DMS114 treated with DMSO at 0.1 percent for 48 hours (cell line): ENCODE measurements at regions not wholly inside any gene's neighbourhood (a gene's known extent, or its start where the extent isn't known, plus 50 kb on each side); places are given as distances from the start of the nearest gene placed in this dataset.
"Not testable (repeated sequence)": the region's sequence is repeated elsewhere in the genome, so short reads cannot be mapped to it uniquely, and the experiment has no call there.

ENCODE experiments used
- DNase-seq: peaks from one replicate; lab custom pipeline; 2025; ENCODE audit not compliant: unreplicated experiment; lab: John Stamatoyannopoulos, UW

DNA sequence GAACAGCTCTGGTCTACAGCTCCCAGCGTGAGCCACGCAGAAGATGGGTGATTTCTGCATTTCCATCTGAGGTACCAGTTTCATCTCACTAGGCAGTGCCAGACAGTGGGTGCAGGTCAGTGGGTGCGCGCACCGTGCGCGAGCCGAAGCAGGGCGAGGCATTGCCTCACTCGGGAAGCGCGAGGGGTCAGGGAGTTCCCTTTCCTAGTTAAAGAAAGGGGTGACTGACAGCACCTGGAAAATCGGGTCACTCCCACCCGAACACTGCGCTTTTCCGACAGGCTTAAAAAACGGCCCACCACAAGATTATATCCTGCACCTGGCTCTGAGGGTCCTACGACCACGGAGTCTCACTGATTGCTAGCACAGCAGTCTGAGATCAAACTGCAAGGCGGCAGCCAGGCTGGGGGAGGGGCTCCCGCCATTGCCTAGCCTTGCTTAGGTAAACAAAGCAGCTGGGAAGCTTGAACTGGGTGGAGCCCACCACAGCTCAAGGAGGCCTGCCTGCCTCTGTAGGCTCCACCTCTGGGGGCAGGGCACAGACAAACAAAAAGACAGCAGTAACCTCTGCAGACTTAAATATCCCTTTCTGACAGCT lies 325.0 kb upstream of the CHST9 start:
- not testable (repeated sequence) for DNase-seq

DNA sequence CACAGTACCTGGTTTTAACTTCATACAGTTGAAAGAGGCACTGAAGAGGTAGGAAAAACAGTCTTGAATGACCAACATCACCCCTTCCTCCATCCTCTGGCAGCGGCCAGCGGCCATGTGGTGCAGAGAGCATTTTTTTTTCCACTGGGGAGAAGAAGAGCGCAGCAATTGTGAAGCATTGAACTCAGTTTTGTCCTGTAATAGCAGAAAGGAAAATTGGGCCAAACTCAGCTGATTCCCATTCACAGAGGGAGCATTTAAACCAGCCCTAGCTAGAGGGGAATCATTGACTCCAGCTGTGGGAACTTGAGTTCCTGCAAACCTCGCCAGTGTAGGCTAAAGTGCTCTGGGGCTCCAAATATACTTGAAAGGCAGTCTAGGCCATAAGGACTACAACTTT lies 316.6 kb upstream of the CHST9 start:
- DNase-seq, result no peak

DNA sequence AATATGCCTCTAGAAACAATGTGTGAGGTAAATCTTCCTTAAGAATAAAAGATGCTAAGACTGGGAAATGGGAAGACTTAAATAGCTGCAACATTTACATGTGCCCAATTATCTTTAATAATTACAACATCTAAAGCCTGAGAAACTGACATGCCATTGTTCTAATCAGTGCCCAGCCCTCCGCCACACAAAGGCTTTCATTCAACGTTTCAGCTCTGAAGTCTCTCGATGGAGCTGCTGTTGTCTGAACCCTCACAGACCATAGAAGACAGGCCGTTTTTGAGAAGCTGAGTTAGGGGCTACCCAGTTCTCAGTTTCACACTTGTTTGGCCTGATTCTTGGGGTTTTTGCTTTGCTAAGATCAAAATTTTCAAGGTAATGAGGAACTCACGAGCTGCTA lies 315.4 kb upstream of the CHST9 start:
- DNase-seq, result no peak

DNA sequence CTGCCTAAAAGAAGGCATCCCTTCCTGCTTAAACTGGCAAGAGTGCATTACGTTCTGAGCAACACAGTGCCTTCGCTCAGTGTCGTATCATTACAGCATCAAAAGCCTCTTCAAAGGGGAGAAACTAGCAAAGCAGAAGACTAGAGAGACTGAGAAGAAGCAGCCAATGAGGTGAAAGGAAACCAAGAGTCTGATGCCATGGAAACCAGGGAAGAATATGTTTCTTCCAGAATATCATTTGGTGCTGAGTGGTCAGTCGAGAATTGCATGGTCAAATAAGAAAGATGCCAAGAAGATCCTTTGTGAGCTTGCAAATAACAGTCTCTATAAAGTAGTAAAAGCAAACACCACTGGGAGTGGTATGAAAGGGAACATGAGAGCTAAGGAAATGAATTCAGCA lies 312.1 kb upstream of the CHST9 start:
- DNase-seq, result no peak

DNA sequence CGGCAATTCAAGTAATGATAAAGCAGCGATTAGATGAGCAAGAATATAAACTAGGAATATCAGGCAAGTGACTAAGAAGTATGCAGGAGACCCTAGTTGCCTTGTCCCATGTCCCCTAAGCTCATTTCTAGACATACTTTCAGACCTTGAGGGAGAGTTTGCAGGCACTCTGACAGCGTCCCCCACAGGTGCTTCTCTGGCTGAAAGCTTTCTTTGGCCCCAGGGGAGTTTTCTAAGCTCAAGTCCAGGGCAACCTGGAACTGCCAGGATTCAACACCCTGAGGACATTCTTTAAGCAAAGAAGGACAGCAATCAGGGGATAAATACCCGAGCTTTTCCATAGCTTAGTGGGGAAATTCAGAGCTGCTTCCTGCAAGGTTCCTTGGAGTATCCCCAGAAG lies 308.1 kb upstream of the CHST9 start:
- DNase-seq, result no peak

DNA sequence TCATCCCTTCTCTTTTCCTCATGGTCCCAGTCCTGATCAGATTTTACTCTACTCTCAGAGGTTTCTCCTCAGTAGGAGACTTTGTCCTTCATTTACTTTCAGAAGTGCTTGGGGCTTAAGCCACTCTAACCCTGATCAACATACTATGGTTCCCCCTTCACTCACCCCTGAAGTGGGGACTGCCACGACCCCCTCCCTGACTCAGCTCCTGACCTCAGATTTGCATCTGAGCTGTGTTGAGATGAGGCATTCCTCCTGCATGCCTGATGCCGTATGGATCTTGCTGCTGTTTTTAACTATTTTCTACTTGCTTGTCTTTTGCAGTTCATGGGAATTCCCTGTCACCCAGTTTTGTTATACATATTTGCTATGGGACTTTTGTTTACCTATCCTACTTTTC lies 306.7 kb upstream of the CHST9 start:
- no peak for DNase-seq

DNA sequence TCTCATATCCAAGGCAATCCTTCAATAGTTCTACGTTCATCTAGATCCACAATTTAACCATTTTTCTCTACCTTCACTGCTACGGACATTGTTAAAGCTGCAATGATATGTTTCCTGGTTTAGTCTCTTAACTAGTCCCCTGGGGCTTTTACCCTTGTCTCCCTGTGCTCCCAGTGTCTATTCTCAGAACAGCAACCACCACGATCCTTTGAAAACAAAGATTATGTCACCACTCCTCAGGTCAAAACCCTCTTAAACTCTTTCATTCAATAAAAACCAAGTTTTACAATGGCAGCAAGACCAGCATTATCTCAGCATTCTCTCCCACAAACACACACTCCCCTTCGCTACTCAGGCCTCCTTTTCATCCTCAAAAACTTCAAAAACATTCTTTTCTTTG lies 298.2 kb upstream of the CHST9 start:
- DNase-seq, result no peak

DNA sequence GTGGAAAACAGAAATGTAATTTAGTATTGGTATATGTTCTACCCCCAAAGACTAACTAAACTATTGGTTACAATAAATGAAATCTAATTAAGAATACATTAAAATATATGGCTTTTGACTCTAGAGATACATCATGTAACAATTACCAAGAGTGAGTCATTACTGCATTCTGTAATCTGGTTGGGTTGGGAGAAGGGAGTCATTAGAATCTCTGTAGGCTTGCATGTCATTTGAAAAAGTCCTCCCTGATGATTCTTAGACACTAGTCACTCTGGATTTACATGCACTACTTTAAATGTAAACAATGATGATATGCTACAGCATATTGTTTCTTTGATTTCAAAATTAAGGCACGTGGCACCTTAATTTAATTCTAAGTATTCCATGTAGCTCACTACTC lies 293.4 kb upstream of the CHST9 start:
- no peak for DNase-seq

DNA sequence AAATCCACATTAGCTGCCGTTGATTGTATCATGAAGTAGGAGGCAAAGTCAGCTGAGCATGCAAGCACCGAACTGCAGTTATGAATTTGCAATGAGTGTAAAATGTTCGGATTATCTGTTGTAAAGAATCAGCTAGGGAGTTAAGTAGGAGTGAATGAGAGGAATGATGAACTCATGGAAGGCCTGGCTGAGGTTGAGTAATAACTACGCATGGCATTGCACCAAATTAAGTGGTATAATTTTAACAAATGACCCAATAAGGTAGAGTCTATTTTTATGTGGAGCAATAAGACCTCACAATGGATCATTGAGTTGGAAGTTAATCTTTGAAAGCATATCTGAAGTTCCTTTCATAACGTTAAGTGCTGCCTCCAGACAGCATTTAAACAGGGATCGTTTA lies 288.2 kb upstream of the CHST9 start:
- DNase-seq, result no peak

DNA sequence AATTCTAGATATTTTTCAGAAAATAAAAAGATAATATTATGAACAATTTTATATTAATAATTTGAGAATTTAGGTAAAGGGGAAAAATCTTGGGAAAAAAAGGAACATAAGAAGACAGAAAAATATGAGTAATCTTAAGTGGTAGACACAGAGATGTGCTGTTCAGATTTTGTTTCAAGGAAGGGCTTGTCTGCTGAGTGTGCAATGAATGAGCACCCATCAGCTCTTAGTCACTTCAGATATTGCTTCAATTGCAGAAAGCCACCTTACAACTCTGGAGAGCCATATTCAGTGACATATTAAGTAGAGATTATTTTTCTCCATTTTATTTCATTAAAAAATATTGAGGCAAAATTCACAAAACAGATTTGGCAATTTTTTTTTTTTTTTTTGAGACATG lies 282.0 kb upstream of the CHST9 start:
- no peak for DNase-seq

DNA sequence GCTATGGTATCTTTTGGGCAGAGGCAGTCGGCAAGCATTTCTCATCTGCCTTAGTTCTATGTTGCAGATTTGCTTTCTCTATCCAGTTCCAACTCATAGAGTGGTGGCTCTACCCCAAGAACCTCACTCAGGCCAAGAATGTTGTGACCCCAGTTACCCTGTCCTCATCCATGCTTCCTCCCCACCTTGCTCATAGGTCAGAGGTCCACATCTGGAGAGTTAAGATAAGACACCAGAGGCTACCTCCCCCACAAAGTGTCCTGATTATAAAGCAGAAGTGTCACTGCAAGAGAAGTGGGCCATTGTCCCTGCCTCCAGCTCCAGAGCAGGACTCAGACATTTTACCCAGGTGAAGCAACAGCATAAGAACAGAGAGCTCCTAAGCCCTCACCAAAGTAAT lies 276.8 kb upstream of the CHST9 start:
- DNase-seq, result no peak

DNA sequence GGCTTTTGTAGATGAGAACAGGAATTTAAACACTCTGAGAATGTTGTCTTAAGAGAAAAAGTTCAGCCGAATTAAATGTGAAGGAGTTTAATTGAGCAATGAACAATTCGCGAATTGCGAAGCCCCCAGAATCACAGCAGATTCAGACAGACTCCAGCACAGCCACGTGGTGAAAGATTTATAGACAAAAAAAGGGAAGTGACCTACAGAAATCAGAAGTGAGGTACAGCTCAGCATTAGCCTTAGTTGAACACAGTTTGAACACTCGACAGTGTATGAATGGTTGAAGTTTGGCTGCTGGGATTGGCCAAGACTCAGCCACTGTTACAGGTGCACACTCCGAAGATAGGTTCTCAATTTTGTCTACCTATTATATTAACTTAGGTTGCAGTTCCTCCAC lies 264.0 kb upstream of the CHST9 start:
- DNase-seq, result no peak

DNA sequence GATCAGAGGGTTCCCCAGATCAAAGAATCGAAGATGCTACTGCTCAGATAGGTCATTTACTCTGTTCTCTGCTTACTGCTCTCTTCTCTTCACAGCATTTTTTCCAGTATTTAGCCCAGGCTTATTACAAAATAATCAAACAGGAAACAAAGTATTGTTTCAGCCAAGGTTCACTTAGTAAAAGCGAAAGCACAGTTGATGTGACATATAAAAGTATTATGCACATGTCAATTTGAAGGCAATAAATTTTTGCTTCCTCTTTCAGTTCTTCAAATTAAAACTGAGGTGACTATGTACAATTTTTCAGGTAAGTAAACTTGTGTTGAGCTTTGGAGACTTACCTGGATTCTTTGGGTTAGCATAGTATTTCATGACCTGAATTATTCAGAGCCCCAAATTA lies 262.8 kb upstream of the CHST9 start:
- DNase-seq, result no peak

DNA sequence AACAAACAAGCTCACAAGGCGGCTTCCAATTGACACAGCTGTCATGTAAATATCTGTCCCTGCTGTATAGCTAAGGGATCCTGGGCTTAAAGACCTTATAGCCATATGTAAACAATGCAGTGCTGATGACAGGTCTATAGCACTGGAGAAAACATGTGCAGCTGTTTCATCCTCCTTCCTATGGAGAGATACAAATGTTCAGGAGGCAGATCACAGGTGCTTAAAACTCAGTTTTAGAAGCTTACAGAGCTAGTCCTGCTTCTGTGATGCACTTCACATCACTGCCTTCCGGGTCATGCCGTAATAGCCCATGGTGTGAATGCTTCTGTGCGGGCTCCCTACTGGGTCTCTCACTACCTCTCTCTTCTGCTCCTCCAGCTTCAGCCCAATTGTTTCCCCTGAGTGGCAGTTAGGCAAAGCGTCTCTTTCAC lies 262.4 kb upstream of the CHST9 start:
- DNase-seq, result no peak

DNA sequence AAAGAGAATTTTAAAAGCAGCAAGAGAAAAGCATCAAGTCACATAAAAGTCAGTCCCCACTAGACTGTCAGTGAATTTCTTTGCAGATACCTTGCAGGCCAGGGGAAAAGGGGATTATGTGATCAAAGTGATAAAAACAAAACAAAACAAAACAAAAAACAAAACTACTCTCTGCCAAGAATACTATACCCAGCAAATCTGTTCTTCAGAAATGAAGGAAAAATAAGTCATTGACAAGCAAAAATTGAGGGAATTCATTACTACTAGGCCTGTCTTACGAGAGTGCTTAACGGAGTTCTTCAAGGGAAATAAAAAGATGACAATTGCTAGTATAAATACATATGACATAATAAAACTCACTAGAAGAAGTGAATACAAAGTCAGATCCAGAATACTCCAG lies 245.5 kb upstream of the CHST9 start:
- no peak for DNase-seq

DNA sequence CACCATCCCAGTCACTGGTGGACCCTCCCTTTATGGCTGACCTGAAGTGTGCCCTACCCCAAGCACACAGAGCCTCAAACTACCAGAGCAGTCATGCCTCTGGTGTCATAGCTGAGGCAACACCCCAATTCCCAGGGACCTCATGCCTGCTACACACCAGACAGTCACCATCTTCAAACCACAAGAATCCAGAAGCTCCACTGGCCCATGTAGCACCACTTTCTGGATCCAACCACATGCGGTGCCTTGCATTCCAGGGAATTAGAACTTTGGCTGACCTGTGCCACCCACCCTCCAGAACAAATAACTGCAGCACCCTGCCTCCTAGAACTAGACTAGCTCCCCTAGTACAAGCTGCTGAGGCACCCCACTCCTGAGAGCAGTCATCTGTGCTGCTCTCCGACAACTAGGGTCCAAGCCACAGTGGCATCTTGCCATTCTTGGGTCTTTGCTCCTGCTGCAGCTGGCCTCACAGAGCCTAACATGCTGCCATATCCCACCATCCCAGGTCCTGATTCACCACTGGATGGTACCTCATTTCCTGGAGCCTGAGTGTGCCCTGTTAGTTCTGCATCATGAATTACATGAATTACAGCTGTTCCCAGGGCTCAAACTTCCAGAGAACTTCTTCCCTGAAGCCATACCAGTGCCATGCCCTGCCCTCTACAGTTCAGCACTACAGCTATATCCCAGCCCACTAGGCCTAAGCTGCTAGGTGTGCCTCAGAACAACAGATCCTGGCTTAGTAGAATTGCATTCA lies 243.8 kb upstream of the CHST9 start:
- no peak for DNase-seq

DNA sequence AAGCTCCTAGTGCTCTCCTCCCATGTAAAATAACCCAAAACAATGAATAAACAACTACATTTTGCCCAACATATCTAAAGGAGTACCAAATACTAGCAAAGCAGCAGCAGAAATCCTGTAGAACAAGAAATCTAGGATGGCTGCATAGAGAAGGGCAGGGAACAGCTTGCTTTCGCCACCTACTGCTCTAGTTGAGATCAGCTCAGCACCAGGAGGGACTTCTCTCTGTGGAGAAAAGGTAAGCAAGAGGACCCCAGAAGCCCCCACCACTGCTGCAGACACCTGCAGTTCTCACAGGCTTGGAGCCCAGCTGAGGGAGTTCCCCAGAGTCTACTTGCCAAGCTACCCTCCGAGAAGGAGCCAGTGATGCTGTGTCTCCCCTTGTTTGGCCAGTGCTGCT lies 243.0 kb upstream of the CHST9 start:
- no peak for DNase-seq

DNA sequence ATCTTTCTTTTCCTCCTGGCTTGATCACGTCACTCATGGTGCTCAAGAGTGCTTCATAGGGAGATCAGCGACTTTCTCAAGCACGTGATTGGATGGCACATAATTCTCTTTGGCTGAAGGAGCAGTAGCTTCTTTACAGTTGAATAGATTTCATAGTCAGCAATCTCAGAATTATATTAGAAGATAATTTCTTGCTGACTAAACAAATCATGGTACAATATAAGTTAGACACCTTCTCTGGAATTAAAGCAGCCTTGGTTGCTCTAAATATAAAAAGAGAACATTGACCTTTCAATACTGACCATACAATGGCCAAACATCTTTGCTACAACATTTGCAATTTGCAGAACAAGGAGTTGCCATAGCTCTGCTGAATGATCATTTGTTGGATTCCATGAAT lies 238.5 kb upstream of the CHST9 start:
- DNase-seq, result no peak

DNA sequence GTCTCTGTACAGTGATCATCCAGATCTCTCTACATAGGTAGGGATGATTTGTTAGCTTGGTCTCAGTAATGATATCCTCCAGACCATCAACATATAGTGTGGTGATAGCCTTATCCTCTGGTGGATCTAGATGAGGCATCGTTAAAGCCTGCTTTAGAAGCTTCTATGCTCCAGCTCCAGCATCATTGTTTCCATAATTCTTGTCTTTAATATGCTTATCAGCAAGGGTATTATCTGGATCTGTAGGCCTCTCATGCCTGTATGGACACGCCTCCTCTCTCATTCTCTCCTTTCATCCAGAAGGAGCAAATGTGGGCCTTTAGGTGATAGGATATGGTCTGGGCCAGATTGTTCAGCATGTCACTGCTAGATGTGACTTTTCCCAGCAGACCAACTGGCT lies 234.5 kb upstream of the CHST9 start:
- DNase-seq, result no peak

DNA sequence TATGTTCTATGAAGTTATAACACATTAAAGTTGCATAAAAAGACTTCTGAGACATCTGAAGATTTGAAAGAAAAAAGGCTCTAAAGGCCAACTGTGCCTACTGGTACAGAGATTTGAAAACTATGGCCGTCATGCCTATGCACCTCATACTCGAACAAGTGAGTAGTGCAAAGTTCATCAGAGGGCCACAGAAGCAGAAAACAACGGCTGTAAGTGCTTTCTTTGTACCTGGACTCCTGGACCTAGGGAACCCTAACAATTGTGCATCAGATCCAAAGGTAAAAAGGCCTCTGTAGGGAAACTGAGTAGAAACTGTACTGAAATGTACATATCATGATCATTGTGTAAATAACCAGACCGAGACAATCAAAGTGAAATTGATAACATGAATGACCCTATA lies 230.4 kb upstream of the CHST9 start:
- DNase-seq, result no peak

DNA sequence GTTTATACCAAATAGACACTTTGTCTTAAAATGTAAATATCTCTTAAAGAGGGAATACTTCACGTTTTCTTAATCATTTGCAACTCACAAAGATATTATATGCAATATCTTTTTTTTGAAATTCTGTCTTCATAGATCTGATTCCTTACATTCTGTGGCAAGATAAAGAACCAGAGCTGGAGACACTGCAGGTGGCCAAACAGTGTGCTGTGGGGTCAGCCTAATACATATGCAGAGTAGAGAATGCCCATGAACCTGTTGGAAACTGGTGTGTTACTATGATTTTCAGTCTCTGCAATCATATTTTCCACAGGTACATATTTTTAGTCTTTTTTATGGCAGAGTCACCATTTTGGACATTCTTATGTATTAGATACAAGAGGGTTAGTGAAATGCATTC lies 229.6 kb upstream of the CHST9 start:
- DNase-seq, result no peak

DNA sequence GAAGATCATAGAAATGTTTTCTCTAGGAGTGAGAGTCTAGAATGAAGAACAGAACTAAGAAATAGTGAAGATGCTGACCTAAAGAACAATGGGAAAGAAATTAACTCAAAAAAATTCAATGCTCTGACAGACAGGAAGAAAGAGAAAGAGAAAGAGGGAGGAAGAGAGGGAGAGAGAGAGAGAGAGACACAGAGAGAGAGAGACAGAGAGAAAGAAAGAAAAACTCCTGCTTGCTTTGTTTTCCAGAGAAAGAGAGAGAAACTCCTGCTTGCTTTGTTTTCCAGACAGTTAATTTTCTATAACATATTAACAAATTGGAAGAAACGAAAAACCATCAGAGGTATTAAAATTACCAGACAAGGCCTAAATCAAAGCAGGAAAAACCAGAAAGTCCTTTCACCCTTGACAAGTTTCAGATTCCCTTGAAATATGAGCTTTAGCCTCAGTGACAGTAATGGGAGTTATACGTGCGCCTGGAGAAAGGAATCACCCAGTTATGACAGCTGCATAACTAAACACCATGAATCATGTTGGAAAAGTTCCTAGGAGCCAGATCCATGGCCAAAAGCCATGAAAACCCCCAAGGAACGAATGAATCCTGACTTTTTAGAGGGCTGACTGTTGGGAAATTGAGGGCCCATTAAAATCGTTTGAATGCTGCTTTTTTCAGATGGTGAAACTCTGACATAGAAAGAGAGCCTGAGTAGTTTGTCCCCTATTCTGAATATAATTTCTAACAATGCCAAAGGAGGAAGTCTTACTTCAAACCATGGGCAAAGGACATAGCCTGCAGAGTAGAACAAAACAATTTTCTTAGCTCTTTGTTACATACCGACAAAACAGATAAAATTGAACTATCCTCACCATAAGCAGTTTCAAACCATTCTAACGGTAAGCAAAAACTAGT lies 228.6 kb upstream of the CHST9 start:
- no peak for DNase-seq
